GM19438 (cell line): ENCODE measurements at regions not wholly inside any gene's neighbourhood (a gene's known extent, or its start where the extent isn't known, plus 50 kb on each side); places are given as distances from the start of the nearest gene placed in this dataset.

Experiments used
- ATAC-seq: cut with Tn5 transposase; IDR thresholded peaks from one replicate; pipeline ENCODE4 v1.9.1; 2021; ENCODE audit warnings: low read depth; ENCODE audit not compliant: unreplicated experiment

GRCh38 chr2:120526997-120527945, 181.3 kb downstream of the INHBB start:
- no peak for ATAC-seq

GRCh38 chr2:120528051-120528692, 182.2 kb downstream of the INHBB start:
- ATAC-seq, result no peak

GRCh38 chr2:120528693-120529076, 182.7 kb downstream of the INHBB start:
- ATAC-seq, result no peak

- ATAC-seq, result no peak
Measured at GRCh38 chr2:120530781-120531180, 184.8 kb downstream of the INHBB start.

GRCh38 chr2:120531365-120531764, 185.4 kb downstream of the INHBB start:
- no peak for ATAC-seq

GRCh38 chr2:120531863-120532600, 186.1 kb downstream of the INHBB start:
- no peak for ATAC-seq

- ATAC-seq, result no peak
Measured at GRCh38 chr2:120533625-120534024, 187.7 kb downstream of the INHBB start.

- ATAC-seq, result no peak
Measured at GRCh38 chr2:120534457-120534856, 188.5 kb downstream of the INHBB start.

- ATAC-seq, result no peak
Measured at GRCh38 chr2:120535081-120535480, 189.1 kb downstream of the INHBB start.

GRCh38 chr2:120536141-120536540, 190.2 kb downstream of the INHBB start:
- ATAC-seq, result no peak

GRCh38 chr2:120538691-120539423, 192.9 kb downstream of the INHBB start:
- no peak for ATAC-seq

- no peak for ATAC-seq
Measured at GRCh38 chr2:120539424-120539936, 193.5 kb downstream of the INHBB start.

GRCh38 chr2:120539937-120540718, 194.2 kb downstream of the INHBB start:
- ATAC-seq, result no peak

GRCh38 chr2:120540719-120541552, 194.7 kb upstream of the GLI2 start:
- no peak for ATAC-seq

GRCh38 chr2:120541553-120541932, 194.1 kb upstream of the GLI2 start:
- ATAC-seq, result no peak

GRCh38 chr2:120541972-120542670, 193.5 kb upstream of the GLI2 start:
- ATAC-seq, result no peak

GRCh38 chr2:120542911-120543527, 192.6 kb upstream of the GLI2 start:
- ATAC-seq, result no peak

GRCh38 chr2:120543899-120544298, 191.8 kb upstream of the GLI2 start:
- no peak for ATAC-seq
